GM13977 (cell line): ENCODE measurements at regions not wholly inside any gene's neighbourhood (a gene's known extent, or its start where the extent isn't known, plus 50 kb on each side); places are given as distances from the start of the nearest gene placed in this dataset.

Experiments
- DNase-seq: peaks from one replicate; pipeline ENCODE4 v3.0.0; 2012; ENCODE audit warnings: low spot score
- in situ Hi-C: fragments of 300-500 bp; cut with MboI; formaldehyde crosslinking; loops from one replicate; pipeline ENCODE4 v1.12.0; 2022; ENCODE audit warnings: low sequenced_read_pairs, low pct_unique_long_range_greater_than_20kb, mixed read lengths, inconsistent platforms; ENCODE audit not compliant: unreplicated experiment
- TF ChIP-seq, protein P1 (sequence below): IDR thresholded peaks from 2 replicates; pipeline ENCODE4 v1.5.1; 2012; ENCODE audit warnings: mild to moderate bottlenecking, control low read depth; ENCODE audit not compliant: insufficient read depth; ENCODE audit errors: extremely low read depth, missing control alignments

GRCh38 chr18:51645607-51646006, 448.1 kb upstream of the MEX3C start:
- in situ Hi-C loops = no loop called here
- TF ChIP-seq, protein P1, sequence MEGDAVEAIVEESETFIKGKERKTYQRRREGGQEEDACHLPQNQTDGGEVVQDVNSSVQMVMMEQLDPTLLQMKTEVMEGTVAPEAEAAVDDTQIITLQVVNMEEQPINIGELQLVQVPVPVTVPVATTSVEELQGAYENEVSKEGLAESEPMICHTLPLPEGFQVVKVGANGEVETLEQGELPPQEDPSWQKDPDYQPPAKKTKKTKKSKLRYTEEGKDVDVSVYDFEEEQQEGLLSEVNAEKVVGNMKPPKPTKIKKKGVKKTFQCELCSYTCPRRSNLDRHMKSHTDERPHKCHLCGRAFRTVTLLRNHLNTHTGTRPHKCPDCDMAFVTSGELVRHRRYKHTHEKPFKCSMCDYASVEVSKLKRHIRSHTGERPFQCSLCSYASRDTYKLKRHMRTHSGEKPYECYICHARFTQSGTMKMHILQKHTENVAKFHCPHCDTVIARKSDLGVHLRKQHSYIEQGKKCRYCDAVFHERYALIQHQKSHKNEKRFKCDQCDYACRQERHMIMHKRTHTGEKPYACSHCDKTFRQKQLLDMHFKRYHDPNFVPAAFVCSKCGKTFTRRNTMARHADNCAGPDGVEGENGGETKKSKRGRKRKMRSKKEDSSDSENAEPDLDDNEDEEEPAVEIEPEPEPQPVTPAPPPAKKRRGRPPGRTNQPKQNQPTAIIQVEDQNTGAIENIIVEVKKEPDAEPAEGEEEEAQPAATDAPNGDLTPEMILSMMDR = no peak
- no peak for DNase-seq

DNA sequence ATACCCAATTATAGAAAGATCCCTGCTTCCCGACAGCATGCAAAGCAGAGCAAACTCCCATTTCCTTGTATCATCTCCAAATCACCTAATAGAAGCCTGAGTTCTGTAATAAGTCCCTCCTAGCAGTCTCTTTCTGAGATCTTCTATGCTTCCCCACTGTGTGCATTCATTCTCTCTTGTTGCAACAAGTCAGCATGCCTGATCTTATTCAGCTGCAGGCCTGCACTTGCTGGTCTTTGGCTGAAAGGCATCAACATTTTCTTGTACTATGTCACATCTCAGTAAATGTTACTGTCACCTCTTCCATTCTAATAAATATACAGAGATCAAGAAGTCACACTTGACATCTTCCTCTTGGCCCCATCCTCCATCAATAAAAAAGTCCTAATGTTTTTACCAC, 449.9 kb upstream of the MEX3C start:
- in situ Hi-C loops = no loop called here
- TF ChIP-seq, protein P1 = no peak
- DNase-seq = no peak

- in situ Hi-C loops = no loop called here
- DNase-seq = no peak
- TF ChIP-seq, protein P1 = no peak
Observed at GRCh38 chr18:51647942-51648341, 450.5 kb upstream of the MEX3C start.

GRCh38 chr18:51649796-51650195, 452.3 kb upstream of the MEX3C start:
- TF ChIP-seq, protein P1 = no peak
- in situ Hi-C loops = loop anchor here (25.0 kb wide), 1 partner anchor 537 kb away; no protein-coding TSS in a partner anchor
- no peak for DNase-seq

DNA sequence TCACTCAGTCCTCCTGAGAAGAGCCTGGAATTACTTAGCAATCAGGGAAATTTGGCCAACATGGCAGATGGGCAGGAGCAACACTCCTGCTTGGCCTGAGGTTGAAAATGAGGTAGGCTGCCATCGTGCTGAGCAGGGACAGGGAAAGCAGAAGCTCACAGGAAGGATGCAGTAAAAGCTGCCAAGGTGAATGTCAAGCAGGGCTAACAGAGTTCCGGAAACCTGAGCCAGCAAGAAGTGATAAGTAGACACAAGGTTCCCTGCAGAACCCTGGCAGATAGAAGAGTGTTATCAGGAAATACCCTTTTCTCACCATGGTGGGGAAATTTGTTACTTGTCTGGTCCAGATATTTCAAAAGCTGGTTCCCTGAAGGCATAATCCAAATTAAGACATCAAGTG, 454.3 kb upstream of the MEX3C start:
- DNase-seq = no peak
- in situ Hi-C loops = loop anchor here (25.0 kb wide), 1 partner anchor 539 kb away; no protein-coding TSS in a partner anchor

GRCh38 chr18:51653507-51654213, 456.2 kb upstream of the MEX3C start:
- in situ Hi-C loops = loop anchor here (25.0 kb wide), 1 partner anchor 541 kb away; no protein-coding TSS in a partner anchor
- TF ChIP-seq, protein P1 = no peak
- DNase-seq = no peak

More for the DNA sequence above, 454.3 kb upstream of the MEX3C start:
- TF ChIP-seq, protein P1 = no peak
